OCI-LY1 (cell line): ENCODE measurements at regions not wholly inside any gene's neighbourhood (a gene's known extent, or its start where the extent isn't known, plus 50 kb on each side); places are given as distances from the start of the nearest gene placed in this dataset.

ENCODE experiments used
- H2AFZ ChIP-seq: fragments of 200-600 bp; sonication (generic), shearing (Covaris generic); 2 replicates; pipeline ENCODE4 v1.6.0; 2014; ENCODE audit warnings: antibody characterized with exemption, mild to moderate bottlenecking, low read length
- H3F3A ChIP-seq: fragments of 200-600 bp; sonication (generic), shearing (Covaris generic); 2 replicates; pipeline ENCODE4 v1.6.0; 2014; ENCODE audit warnings: mild to moderate bottlenecking, antibody characterized with exemption, low read length, moderate library complexity; ENCODE audit not compliant: insufficient read depth
- H3K27ac ChIP-seq: fragments of 200-600 bp; sonication (generic); 2 replicates; pipeline ENCODE4 v1.5.1; 2014; ENCODE audit warnings: low read length, mixed run types, mild to moderate bottlenecking, low read depth; ENCODE audit not compliant: poor library complexity, severe bottlenecking
- H3K27me3 ChIP-seq: fragments of 200-600 bp; sonication (generic); 2 replicates; pipeline ENCODE4 v1.6.0; 2014; ENCODE audit warnings: antibody characterized with exemption, mild to moderate bottlenecking, low read length, moderate library complexity; ENCODE audit not compliant: insufficient read depth
- H3K36me3 ChIP-seq: fragments of 200-600 bp; sonication (generic); 2 replicates; pipeline ENCODE4 v1.6.1; 2014; ENCODE audit warnings: mild to moderate bottlenecking, antibody characterized with exemption, low read length, moderate library complexity, mixed read lengths; ENCODE audit not compliant: insufficient read depth
- H3K4me1 ChIP-seq: fragments of 200-600 bp; sonication (generic); 2 replicates; pipeline ENCODE4 v1.5.1; 2014; ENCODE audit warnings: mild to moderate bottlenecking, low read length, moderate library complexity; ENCODE audit not compliant: insufficient read depth, severe bottlenecking
- H3K4me2 ChIP-seq: fragments of 200-600 bp; sonication (generic), shearing (Covaris generic); 2 replicates; pipeline ENCODE4 v1.6.1; 2014; ENCODE audit warnings: low read length
- H3K4me3 ChIP-seq: fragments of 200-600 bp; sonication (generic); 2 replicates; pipeline ENCODE4 v1.5.1; 2014; ENCODE audit warnings: low read length, low read depth, mild to moderate bottlenecking, mixed read lengths; ENCODE audit not compliant: poor library complexity, severe bottlenecking
- H3K79me2 ChIP-seq: fragments of 200-600 bp; shearing (Covaris generic); 2 replicates; pipeline ENCODE4 v1.6.1; 2016; ENCODE audit warnings: mixed run types, low read length, mixed read lengths; ENCODE audit not compliant: insufficient read depth
- H3K9ac ChIP-seq: fragments of 200-600 bp; sonication (generic), shearing (Covaris generic); 2 replicates; pipeline ENCODE4 v1.6.1; 2014; ENCODE audit warnings: mild to moderate bottlenecking, low read length, mixed read lengths
- H3K9me2 ChIP-seq: fragments of 200-600 bp; sonication (generic), shearing (Covaris generic); 2 replicates; pipeline ENCODE4 v1.6.1; 2014; ENCODE audit warnings: low read depth, mild to moderate bottlenecking, low read length, mixed read lengths
- H3K9me3 ChIP-seq: fragments of 200-600 bp; shearing (Covaris generic); 2 replicates; pipeline ENCODE4 v1.6.1; 2014; ENCODE audit warnings: low read length, mixed read lengths
- H4K20me1 ChIP-seq: fragments of 200-600 bp; sonication (generic), shearing (Covaris generic); 2 replicates; pipeline ENCODE4 v1.6.0; 2016; ENCODE audit warnings: mild to moderate bottlenecking, low read length; ENCODE audit not compliant: insufficient read depth
- CTCF ChIP-seq: fragments of 200-600 bp; sonication (generic), shearing (Covaris generic); IDR thresholded peaks from 2 replicates; pipeline ENCODE4 v1.5.1; 2017; ENCODE audit warnings: mild to moderate bottlenecking, antibody characterized with exemption, low read length, moderate library complexity, mixed read lengths
- EZH2 ChIP-seq: fragments of 200-600 bp; sonication (generic), shearing (Covaris generic); IDR thresholded peaks from 2 replicates; pipeline ENCODE4 v1.8.0; 2017; ENCODE audit warnings: borderline replicate concordance, mixed run types, mild to moderate bottlenecking, antibody characterized with exemption, low read length, moderate library complexity, mixed read lengths

- Histone ChIP-seq H3K36me3 (no peaks in the 10 kb centered on the region), H3K4me2 (no peak overlapping the region), H4K20me1 (no peaks in the 10 kb centered on the region), H3K9ac (no peak overlapping the region), H3K79me2 (no peaks in the 10 kb centered on the region), H3F3A (no peaks in the 10 kb centered on the region), H3K4me3 (no peak overlapping the region), H3K27me3 (no peaks in the 10 kb centered on the region), H2AFZ (no peak overlapping the region), H3K4me1 (no peaks in the 10 kb centered on the region), H3K9me3 (no peaks in the 10 kb centered on the region), H3K27ac (no peak overlapping the region), H3K9me2 (no peaks in the 10 kb centered on the region)
- TF ChIP-seq CTCF (no peak), EZH2 (no peak)
These were observed 52.5 kb upstream of the PLEKHG7 start for GRCh38 chr12:92650228-92650822.

GRCh38 chr12:92649511-92650227 is 53.1 kb upstream of the PLEKHG7 start:
- Histone ChIP-seq H3K9me3 (no peaks in the 10 kb centered on the region), H3K27me3 (no peaks in the 10 kb centered on the region), H3K9me2 (no peaks in the 10 kb centered on the region), H3K4me1 (no peaks in the 10 kb centered on the region), H4K20me1 (no peaks in the 10 kb centered on the region), H3K36me3 (no peaks in the 10 kb centered on the region), H3K4me3 (no peak overlapping the region), H3K9ac (no peak overlapping the region), H3F3A (no peaks in the 10 kb centered on the region), H3K79me2 (no peaks in the 10 kb centered on the region), H2AFZ (no peak overlapping the region), H3K4me2 (no peak overlapping the region), H3K27ac (no peak overlapping the region)
- TF ChIP-seq CTCF (peak; percentile 83), EZH2 (no peak)

DNA sequence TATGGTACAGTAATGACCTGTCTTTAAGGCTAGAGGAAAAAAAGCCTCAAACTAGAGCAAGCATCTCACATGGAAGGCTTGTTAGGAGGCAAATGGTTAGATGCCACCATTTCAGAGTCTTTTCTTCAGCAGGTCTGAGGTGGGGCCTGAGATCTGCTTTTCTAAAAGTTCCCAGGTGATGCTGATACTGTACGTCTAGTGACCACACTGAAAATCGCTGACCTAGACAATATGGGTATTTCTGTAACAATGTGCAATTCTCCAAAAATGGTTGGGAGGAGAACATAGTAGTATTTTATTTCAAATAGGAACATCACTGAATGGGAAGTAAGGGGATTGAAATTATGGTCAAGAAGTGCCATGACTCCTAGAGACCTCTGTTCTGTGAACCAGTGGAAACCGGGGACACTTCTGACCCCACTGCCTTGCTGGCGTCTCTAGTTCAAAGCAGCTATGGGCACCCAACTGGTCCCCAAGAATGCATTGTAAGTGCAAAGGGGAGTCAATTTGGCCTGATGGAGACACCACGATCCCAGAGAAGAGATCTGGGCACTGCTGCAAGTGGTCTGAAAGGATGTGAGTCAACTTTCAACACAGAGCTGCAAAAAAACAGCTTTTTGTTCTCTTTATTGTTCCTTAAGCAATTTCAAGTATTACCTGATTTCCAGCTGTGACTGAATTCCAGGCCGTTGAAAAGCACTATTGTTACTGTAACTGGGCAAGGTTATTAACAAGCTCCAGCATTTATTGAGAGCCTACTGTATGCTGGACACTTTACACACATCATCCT is 54.4 kb upstream of the PLEKHG7 start:
- no peak overlapping the region for H3K4me3 ChIP-seq
- no peaks in the 10 kb centered on the region for H4K20me1 ChIP-seq
- no peak overlapping the region for H2AFZ ChIP-seq
- H3K79me2 ChIP-seq, result no peaks in the 10 kb centered on the region
- H3K9me2 ChIP-seq, result no peaks in the 10 kb centered on the region
- H3K4me2 ChIP-seq, result no peak overlapping the region
- H3F3A ChIP-seq, result no peaks in the 10 kb centered on the region
- TF ChIP-seq CTCF (no peak), EZH2 (no peak)
- H3K27ac ChIP-seq, result no peak overlapping the region
- H3K4me1 ChIP-seq, result no peaks in the 10 kb centered on the region
- no peaks in the 10 kb centered on the region for H3K27me3 ChIP-seq
- no peaks in the 10 kb centered on the region for H3K36me3 ChIP-seq
- no peak overlapping the region for H3K9ac ChIP-seq
- no peaks in the 10 kb centered on the region for H3K9me3 ChIP-seq
